ENCODE measurements at regions not wholly inside any gene's neighbourhood (a gene's known extent, or its start where the extent isn't known, plus 50 kb on each side); places are given as distances from the start of the nearest gene placed in this dataset.
"Not testable (repeated sequence)": the region's sequence is repeated elsewhere in the genome, so short reads cannot be mapped to it uniquely, and the experiment has no call there.

GRCh38 chr14:76701981-76702380, 59.3 kb upstream of the VASH1 start:
- DNase-seq, result no peak

- no peak for DNase-seq
Measured at GRCh38 chr14:76705214-76705613, 56.1 kb upstream of the VASH1 start.

- not testable (repeated sequence) for DNase-seq
Measured at GRCh38 chr14:76706207-76706606, 55.1 kb upstream of the VASH1 start.

- DNase-seq, result no peak
Measured at GRCh38 chr14:76706811-76707210, 54.5 kb upstream of the VASH1 start.

GRCh38 chr14:76708028-76708427, 53.2 kb upstream of the VASH1 start:
- DNase-seq, result no peak

GRCh38 chr14:76708771-76709170, 52.5 kb upstream of the VASH1 start:
- DNase-seq, result no peak

GRCh38 chr14:76710056-76711010, 50.9 kb upstream of the VASH1 start:
- DNase-seq, result peak; percentile 75 to 86

Measured in Kasumi-1 (cell line).